ENCODE measurements at regions not wholly inside any gene's neighbourhood (a gene's known extent, or its start where the extent isn't known, plus 50 kb on each side); places are given as distances from the start of the nearest gene placed in this dataset.
A peak's percentile ranks its signal among the peaks of the same experiment; 100 is the strongest.

DNA sequence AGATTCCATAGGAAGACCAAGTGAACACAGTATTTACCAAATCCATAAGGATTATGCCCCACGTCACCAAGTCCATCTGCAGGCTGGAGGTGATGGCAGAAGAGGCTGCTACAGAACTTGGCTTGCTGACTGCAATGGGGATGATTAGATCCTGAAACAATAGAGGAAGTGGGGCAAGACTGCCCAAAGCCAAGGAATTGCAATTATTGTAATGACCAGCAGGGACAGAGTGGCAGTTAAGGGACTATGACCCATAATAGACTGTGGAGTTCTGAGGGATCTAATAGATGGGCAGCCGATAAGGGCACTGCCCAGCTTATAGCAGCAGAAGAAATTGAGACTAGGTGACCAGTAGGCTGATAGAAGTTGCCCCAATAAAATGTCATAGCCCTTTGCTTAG, 108.4 kb downstream of the MINAR1 start:
- no peak overlapping the region for H3K27ac ChIP-seq (ENCODE audit: insufficient read length, low read depth, low read length)
- no peak overlapping the region for H3K23ac ChIP-seq (ENCODE audit: insufficient read length, low read depth, low read length)
- H3K23me2 ChIP-seq (ENCODE audit: insufficient read length, low read depth, low read length, poor library complexity, severe bottlenecking), result no peaks in the 10 kb centered on the region
- H3K79me2 ChIP-seq (ENCODE audit: insufficient read depth, low read length), result no peaks in the 10 kb centered on the region
- H3K4me1 Mint-ChIP-seq, result peaks cover 0 to 3% of the 10 kb centered on the region in 2 experiments; a peak in 1 of 4 replicates
- no peak overlapping the region for H3K27ac Mint-ChIP-seq
- no peaks in the 10 kb centered on the region for H4K20me1 ChIP-seq (ENCODE audit: control insufficient read depth, insufficient read depth, insufficient read length)
- H3K27me3 Mint-ChIP-seq (ENCODE audit: low read depth), result no peaks in the 10 kb centered on the region; the same call in none of the 2 replicates
- H3K18ac ChIP-seq (ENCODE audit: insufficient read length, low read depth, low read length), result no peak overlapping the region
- H3K14ac ChIP-seq (ENCODE audit: insufficient read depth, low read length), result no peak overlapping the region
- H3K4me1 ChIP-seq (ENCODE audit: insufficient read depth, low read length), result peaks cover 2% of the 10 kb centered on the region; the same call in 1 of the 2 replicates
- no CpG with 5 or more reads among the region's 2 CpGs for WGBS (ENCODE audit: extremely low coverage, insufficient read length, low lambda C conversion rate)
- no peak overlapping the region for H3K9ac ChIP-seq (ENCODE audit: extremely low read depth, insufficient read length, low read length)
- H2AK5ac ChIP-seq (ENCODE audit: insufficient read length, low read length), result no peak overlapping the region
- no peak overlapping the region for H2BK15ac ChIP-seq (ENCODE audit: low read depth, low read length)
- no peak overlapping the region for H2BK120ac ChIP-seq (ENCODE audit: low read depth, low read length, poor library complexity, severe bottlenecking)
- H3K27me3 ChIP-seq (ENCODE audit: insufficient read depth, low read length), result no peaks in the 10 kb centered on the region
- H2BK12ac ChIP-seq (ENCODE audit: insufficient read length, low read depth, low read length), result no peak overlapping the region
- no peaks in the 10 kb centered on the region for H3K9me3 ChIP-seq (ENCODE audit: control insufficient read depth, low read depth, low read length)
- DNase-seq, result no peak
- no peaks in the 10 kb centered on the region for H3K79me1 ChIP-seq (ENCODE audit: insufficient read depth, low read depth, low read length, poor library complexity, severe bottlenecking)
- H2BK5ac ChIP-seq (ENCODE audit: insufficient read length, low read length), result no peak overlapping the region
- H3K4ac ChIP-seq (ENCODE audit: low read depth, low read length), result no peak overlapping the region
- H3K4me2 ChIP-seq (ENCODE audit: insufficient read depth, insufficient read length, low read length), result no peak overlapping the region
- H3K36me3 Mint-ChIP-seq (ENCODE audit: insufficient read depth in 1 of 3, low read depth in 3 of 3), result no peaks in the 10 kb centered on the region; a peak in 1 of 7 replicates
- H2BK20ac ChIP-seq (ENCODE audit: low read depth, low read length, poor library complexity, severe bottlenecking), result no peak overlapping the region
- H3T11ph ChIP-seq (ENCODE audit: low read length), result no peak overlapping the region
- H4K91ac ChIP-seq (ENCODE audit: insufficient read length, low read depth, low read length), result no peak overlapping the region
- H3K56ac ChIP-seq (ENCODE audit: insufficient read length, low read depth, low read length), result no peak overlapping the region
- H4K8ac ChIP-seq (replicated peaks; ENCODE audit: insufficient read length, low read depth, low read length), result no peak overlapping the region
- no peak overlapping the region for H4K5ac ChIP-seq (ENCODE audit: insufficient read length, low read depth, low read length)
- TF ChIP-seq, protein P1, sequence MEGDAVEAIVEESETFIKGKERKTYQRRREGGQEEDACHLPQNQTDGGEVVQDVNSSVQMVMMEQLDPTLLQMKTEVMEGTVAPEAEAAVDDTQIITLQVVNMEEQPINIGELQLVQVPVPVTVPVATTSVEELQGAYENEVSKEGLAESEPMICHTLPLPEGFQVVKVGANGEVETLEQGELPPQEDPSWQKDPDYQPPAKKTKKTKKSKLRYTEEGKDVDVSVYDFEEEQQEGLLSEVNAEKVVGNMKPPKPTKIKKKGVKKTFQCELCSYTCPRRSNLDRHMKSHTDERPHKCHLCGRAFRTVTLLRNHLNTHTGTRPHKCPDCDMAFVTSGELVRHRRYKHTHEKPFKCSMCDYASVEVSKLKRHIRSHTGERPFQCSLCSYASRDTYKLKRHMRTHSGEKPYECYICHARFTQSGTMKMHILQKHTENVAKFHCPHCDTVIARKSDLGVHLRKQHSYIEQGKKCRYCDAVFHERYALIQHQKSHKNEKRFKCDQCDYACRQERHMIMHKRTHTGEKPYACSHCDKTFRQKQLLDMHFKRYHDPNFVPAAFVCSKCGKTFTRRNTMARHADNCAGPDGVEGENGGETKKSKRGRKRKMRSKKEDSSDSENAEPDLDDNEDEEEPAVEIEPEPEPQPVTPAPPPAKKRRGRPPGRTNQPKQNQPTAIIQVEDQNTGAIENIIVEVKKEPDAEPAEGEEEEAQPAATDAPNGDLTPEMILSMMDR (conservative IDR thresholded peaks at IDR 0.05), result peak; percentile 46
- no peak overlapping the region for H2AFZ ChIP-seq (ENCODE audit: low read length)
- no peaks in the 10 kb centered on the region for H3K9me3 Mint-ChIP-seq
- H3K4me3 Mint-ChIP-seq, result no peak overlapping the region
